ENCODE measurements at regions not wholly inside any gene's neighbourhood (a gene's known extent, or its start where the extent isn't known, plus 50 kb on each side); places are given as distances from the start of the nearest gene placed in this dataset.

DNA sequence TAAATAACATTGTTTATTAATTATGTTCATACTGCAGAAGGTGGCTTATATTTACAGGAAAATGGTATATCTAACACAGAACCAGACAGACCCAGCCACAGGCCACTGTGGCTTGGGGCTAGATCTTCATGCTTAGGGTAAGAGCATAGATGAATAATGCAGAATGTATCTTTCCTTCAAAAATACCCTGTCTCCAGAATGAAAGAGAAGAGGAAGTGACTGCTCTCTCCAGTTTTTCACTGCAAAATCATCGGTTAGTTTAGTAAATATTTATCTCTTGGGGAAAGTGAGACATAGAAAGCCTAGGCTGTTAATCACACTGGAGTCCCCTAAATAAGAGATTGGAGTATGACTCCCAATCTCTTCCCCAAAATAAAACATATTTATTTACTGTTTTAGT lies 453.7 kb downstream of the NAV3 start:
- TF ChIP-seq POLR2A (IDR thresholded peaks at IDR 0.05): no peak
- no peak for TF ChIP-seq CTCF (IDR thresholded peaks at IDR 0.05)

All from thyroid gland (tissue), 4 donors.